CD1c-positive myeloid dendritic cell (primary cell): ENCODE measurements at regions not wholly inside any gene's neighbourhood (a gene's known extent, or its start where the extent isn't known, plus 50 kb on each side); places are given as distances from the start of the nearest gene placed in this dataset.

ENCODE experiments used
- DNase-seq: peaks from one replicate; pipeline ENCODE4 v3.0.0-alpha.2; 2016; ENCODE audit errors: extremely low spot score

- DNase-seq: no peak
Observed at GRCh38 chr18:44497311-44497710, 183.4 kb upstream of the SETBP1 start.

- no peak for DNase-seq
Observed at GRCh38 chr18:44497757-44498490, 182.8 kb upstream of the SETBP1 start.

- DNase-seq: no peak
Observed at GRCh38 chr18:44500808-44501610, 179.7 kb upstream of the SETBP1 start.

- DNase-seq: peak; percentile 18
Observed at GRCh38 chr18:44502221-44502620, 178.5 kb upstream of the SETBP1 start.

GRCh38 chr18:44502790-44503189, 177.9 kb upstream of the SETBP1 start:
- peak; percentile 56 for DNase-seq

GRCh38 chr18:44503854-44504253, 176.8 kb upstream of the SETBP1 start:
- no peak for DNase-seq

- DNase-seq: peak; percentile 89
Observed at GRCh38 chr18:44507729-44508325, 172.9 kb upstream of the SETBP1 start.

GRCh38 chr18:44508474-44508873, 172.2 kb upstream of the SETBP1 start:
- DNase-seq: peak; percentile 57

- DNase-seq: no peak
Observed at GRCh38 chr18:44509048-44509447, 171.6 kb upstream of the SETBP1 start.

GRCh38 chr18:44510390-44510789, 170.3 kb upstream of the SETBP1 start:
- DNase-seq: no peak

- DNase-seq: no peak
Observed at GRCh38 chr18:44513233-44513632, 167.5 kb upstream of the SETBP1 start.

- no peak for DNase-seq
Observed at GRCh38 chr18:44514106-44514505, 166.6 kb upstream of the SETBP1 start.

- DNase-seq: no peak
Observed at GRCh38 chr18:44514766-44515165, 165.9 kb upstream of the SETBP1 start.

- DNase-seq: no peak
Observed at GRCh38 chr18:44516450-44516849, 164.2 kb upstream of the SETBP1 start.

- DNase-seq: no peak
Observed at GRCh38 chr18:44517136-44517535, 163.6 kb upstream of the SETBP1 start.

GRCh38 chr18:44518091-44518615, 162.5 kb upstream of the SETBP1 start:
- no peak for DNase-seq

GRCh38 chr18:44518666-44519065, 162.0 kb upstream of the SETBP1 start:
- DNase-seq: no peak

- no peak for DNase-seq
Observed at GRCh38 chr18:44520981-44521667, 159.6 kb upstream of the SETBP1 start.

- no peak for DNase-seq
Observed at GRCh38 chr18:44521668-44522022, 159.0 kb upstream of the SETBP1 start.

GRCh38 chr18:44526705-44527415, 153.8 kb upstream of the SETBP1 start:
- no peak for DNase-seq

- no peak for DNase-seq
Observed at GRCh38 chr18:44533071-44533470, 147.6 kb upstream of the SETBP1 start.
